ENCODE measurements at regions not wholly inside any gene's neighbourhood (a gene's known extent, or its start where the extent isn't known, plus 50 kb on each side); places are given as distances from the start of the nearest gene placed in this dataset.

- no peak for TF ChIP-seq CTCF (IDR thresholded peaks at IDR 0.05)
- no peak for TF ChIP-seq POLR2A (IDR thresholded peaks at IDR 0.05)
Observed at GRCh38 chr9:106069241-106069640, 374.9 kb downstream of the TMEM38B start.
